ENCODE measurements at regions not wholly inside any gene's neighbourhood (a gene's known extent, or its start where the extent isn't known, plus 50 kb on each side); places are given as distances from the start of the nearest gene placed in this dataset.

GRCh38 chr5:133732536-133732935 lies 120.2 kb upstream of the FSTL4 start:
- TF ChIP-seq CTCF (IDR thresholded peaks at IDR 0.05; ENCODE audit: insufficient read depth, low read length) (no peak), POLR2AphosphoS5 (IDR thresholded peaks at IDR 0.05; ENCODE audit: low read depth) (no peak), SPI1 (IDR thresholded peaks at IDR 0.05; ENCODE audit: borderline replicate concordance, low read depth) (no peak)
- TF ChIP-seq, protein P1, sequence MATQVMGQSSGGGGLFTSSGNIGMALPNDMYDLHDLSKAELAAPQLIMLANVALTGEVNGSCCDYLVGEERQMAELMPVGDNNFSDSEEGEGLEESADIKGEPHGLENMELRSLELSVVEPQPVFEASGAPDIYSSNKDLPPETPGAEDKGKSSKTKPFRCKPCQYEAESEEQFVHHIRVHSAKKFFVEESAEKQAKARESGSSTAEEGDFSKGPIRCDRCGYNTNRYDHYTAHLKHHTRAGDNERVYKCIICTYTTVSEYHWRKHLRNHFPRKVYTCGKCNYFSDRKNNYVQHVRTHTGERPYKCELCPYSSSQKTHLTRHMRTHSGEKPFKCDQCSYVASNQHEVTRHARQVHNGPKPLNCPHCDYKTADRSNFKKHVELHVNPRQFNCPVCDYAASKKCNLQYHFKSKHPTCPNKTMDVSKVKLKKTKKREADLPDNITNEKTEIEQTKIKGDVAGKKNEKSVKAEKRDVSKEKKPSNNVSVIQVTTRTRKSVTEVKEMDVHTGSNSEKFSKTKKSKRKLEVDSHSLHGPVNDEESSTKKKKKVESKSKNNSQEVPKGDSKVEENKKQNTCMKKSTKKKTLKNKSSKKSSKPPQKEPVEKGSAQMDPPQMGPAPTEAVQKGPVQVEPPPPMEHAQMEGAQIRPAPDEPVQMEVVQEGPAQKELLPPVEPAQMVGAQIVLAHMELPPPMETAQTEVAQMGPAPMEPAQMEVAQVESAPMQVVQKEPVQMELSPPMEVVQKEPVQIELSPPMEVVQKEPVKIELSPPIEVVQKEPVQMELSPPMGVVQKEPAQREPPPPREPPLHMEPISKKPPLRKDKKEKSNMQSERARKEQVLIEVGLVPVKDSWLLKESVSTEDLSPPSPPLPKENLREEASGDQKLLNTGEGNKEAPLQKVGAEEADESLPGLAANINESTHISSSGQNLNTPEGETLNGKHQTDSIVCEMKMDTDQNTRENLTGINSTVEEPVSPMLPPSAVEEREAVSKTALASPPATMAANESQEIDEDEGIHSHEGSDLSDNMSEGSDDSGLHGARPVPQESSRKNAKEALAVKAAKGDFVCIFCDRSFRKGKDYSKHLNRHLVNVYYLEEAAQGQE (IDR thresholded peaks at IDR 0.05; ENCODE audit: insufficient replicate concordance, low read depth), result no peak

Measured in HL-60 (cell line).